HCT116 (cell line): ENCODE measurements at regions not wholly inside any gene's neighbourhood (a gene's known extent, or its start where the extent isn't known, plus 50 kb on each side); places are given as distances from the start of the nearest gene placed in this dataset.

Experiments used
- ATAC-seq: fragments of 200-7000 bp; cut with Tn5 transposase; 2 replicates; pipeline ENCODE4 v1.9.1; 2020; ENCODE audit warnings: mild to moderate bottlenecking, moderate library complexity
- BruUV-seq: library from RNA; stranded (reverse); fragments of 400-500 nt; replicated peaks from 2 replicates; lab custom pipeline; 2021; lab: Mats Ljungman, UMichigan
- CTCF ChIA-PET: fragments of 300-600 bp; sonication (Branson Sonifier 250); formaldehyde crosslinking; loops from one replicate; lab custom pipeline; 2021; ENCODE audit warnings: antibody characterized with exemption; lab: Charles Lee
- POLR2A ChIA-PET: fragments of 300-600, 350-600 bp; sonication (Branson Sonifier 250); formaldehyde crosslinking; loops from one replicate; lab custom pipeline; 2021; ENCODE audit warnings: antibody characterized with exemption; lab: Charles Lee
- RAD21 ChIA-PET, 2 experiments: fragments of 300-600 bp; sonication (Branson Sonifier 250); formaldehyde crosslinking; loops; one replicate each; lab custom pipeline; 2023; ENCODE audit warnings: low total read pairs in 2 of 2; ENCODE audit not compliant: uncharacterized antibody in 2 of 2, unreplicated experiment in 2 of 2, low non-redundant PET in 1 of 2; lab: Charles Lee
- DNase-seq: peaks from one replicate; pipeline ENCODE4 v3.0.0-alpha.2; 2010; ENCODE audit warnings: low read depth, low spot score
- H2AFZ ChIP-seq: fragments of 200-600 bp; shearing (Covaris generic), sonication (generic); 2 replicates; pipeline ENCODE4 v1.6.1; 2017; ENCODE audit warnings: low read depth, mixed run types, mixed read lengths, antibody characterized with exemption, low read length; ENCODE audit not compliant: poor library complexity, severe bottlenecking
- H3K27ac ChIP-seq: 2 replicates; pipeline ENCODE4 v1.5.1; 2012; ENCODE audit warnings: low read depth, low read length
- H3K27me3 ChIP-seq: fragments of 200-600 bp; sonication (generic); 2 replicates; pipeline ENCODE4 v1.6.1; 2016; ENCODE audit warnings: mixed run types, low read length, mixed read lengths; ENCODE audit not compliant: insufficient read depth
- H3K36me3 ChIP-seq, 2 experiments: fragments of 200-500 bp in 1 of 2; fragments of 200-600 bp in 1 of 2; sonication (Bioruptor generic) in 1 of 2; sonication (generic) in 1 of 2; 2 replicates each; pipeline versions ENCODE4 v1.5.1 to v1.6.1; 2014 to 2016; ENCODE audit warnings: low read length in 2 of 2, inconsistent platforms in 1 of 2, mixed read lengths in 1 of 2, mixed run types in 1 of 2; ENCODE audit not compliant: insufficient read depth in 2 of 2, control insufficient read depth in 1 of 2
- H3K4me1 ChIP-seq, 2 experiments: fragments of 200-600 bp in 1 of 2; sonication (generic) in 1 of 2; 2 replicates each; pipeline versions ENCODE4 v1.5.1 to v1.6.1; 2012 to 2017; ENCODE audit warnings: low read length in 2 of 2, inconsistent platforms in 1 of 2, mild to moderate bottlenecking in 1 of 2, mixed read lengths in 1 of 2, mixed run types in 1 of 2, moderate library complexity in 1 of 2; ENCODE audit not compliant: insufficient read depth in 2 of 2, control insufficient read depth in 1 of 2
- H3K4me2 ChIP-seq: fragments of 200-600 bp; sonication (generic); 2 replicates; pipeline ENCODE4 v1.6.1; 2017; ENCODE audit warnings: mixed run types, low read length, mixed read lengths
- H3K4me3 ChIP-seq, 2 experiments: fragments of 200-600 bp in 1 of 2; sonication (generic) in 1 of 2; replicated peaks in 1 of 2; 2 replicates each; pipeline ENCODE4 v1.5.1; 2011 to 2016; ENCODE audit warnings: low read length in 2 of 2, control low read depth in 1 of 2, low read depth in 1 of 2, mild to moderate bottlenecking in 1 of 2, mixed read lengths in 1 of 2, mixed run types in 1 of 2
- H3K79me2 ChIP-seq: fragments of 200-600 bp; sonication (generic); 2 replicates; pipeline ENCODE4 v1.6.1; 2017; ENCODE audit warnings: mild to moderate bottlenecking, mixed run types, low read length, moderate library complexity, mixed read lengths; ENCODE audit not compliant: insufficient read depth
- H3K9ac ChIP-seq: fragments of 200-600 bp; sonication (generic); 2 replicates; pipeline ENCODE4 v1.6.1; 2016; ENCODE audit warnings: low read length, mixed read lengths
- H3K9me2 ChIP-seq: fragments of 200-600 bp; sonication (generic), shearing (Covaris generic); 2 replicates; pipeline ENCODE4 v1.6.1; 2017; ENCODE audit warnings: mixed run types, mild to moderate bottlenecking, moderate library complexity; ENCODE audit not compliant: insufficient read depth
- H3K9me3 ChIP-seq, 2 experiments: fragments of 200-500 bp in 1 of 2; fragments of 200-600 bp in 1 of 2; sonication (Bioruptor generic) in 1 of 2; sonication (generic) in 1 of 2; 2 replicates each; pipeline ENCODE4 v1.6.1; 2014 to 2017; ENCODE audit warnings: low read length in 2 of 2, mixed read lengths in 2 of 2, inconsistent platforms in 1 of 2, low read depth in 1 of 2, mild to moderate bottlenecking in 1 of 2, mixed run types in 1 of 2, moderate library complexity in 1 of 2; ENCODE audit not compliant: control insufficient read depth in 1 of 2, insufficient read depth in 1 of 2
- H4K20me1 ChIP-seq: fragments of 200-600 bp; sonication (generic), shearing (Covaris generic); 2 replicates; pipeline ENCODE4 v1.6.1; 2017; ENCODE audit warnings: mixed run types, mild to moderate bottlenecking, moderate library complexity; ENCODE audit not compliant: insufficient read depth
- CTCF ChIP-seq, 3 experiments: fragments of 200-600 bp in 1 of 3; sonication (generic) in 1 of 3; IDR thresholded peaks in 2 of 3; conservative IDR thresholded peaks in 1 of 3; 2 replicates each; pipeline ENCODE4 v1.5.1; 2012 to 2017; ENCODE audit warnings: low read depth in 2 of 3, low read length in 2 of 3, antibody characterized with exemption in 1 of 3, borderline replicate concordance in 1 of 3, control low read depth in 1 of 3, mild to moderate bottlenecking in 1 of 3, mixed read lengths in 1 of 3, mixed run types in 1 of 3, moderate library complexity in 1 of 3; ENCODE audit not compliant: insufficient read depth in 1 of 3
- JUND ChIP-seq: IDR thresholded peaks from 2 replicates; pipeline ENCODE4 v1.6.1; 2012
- REST ChIP-seq: IDR thresholded peaks from 2 replicates; pipeline ENCODE4 v1.6.1; 2012; ENCODE audit warnings: low read depth
- SRF ChIP-seq: IDR thresholded peaks from 2 replicates; pipeline ENCODE4 v1.6.1; 2012; ENCODE audit warnings: low read depth
- intact Hi-C: fragments of 100-400 bp; cut with micrococcal nuclease; formaldehyde crosslinking; loops from 2 replicates; pipeline ENCODE4 v1.10.0; 2022

GRCh38 chr6:121677571-121677970, 242.1 kb downstream of the GJA1 start:
- no peaks in the 10 kb centered on the region for H4K20me1 ChIP-seq

More at GRCh38 chr6:121677571-121677970, 242.1 kb downstream of the GJA1 start:
- Histone ChIP-seq H3K36me3 (no peaks in the 10 kb centered on the region), H3K4me1 (no peaks in the 10 kb centered on the region), H3K27me3 (no peaks in the 10 kb centered on the region), H3K9me3 (no peaks in the 10 kb centered on the region), H2AFZ (no peak overlapping the region), H3K9ac (no peak overlapping the region), H3K79me2 (no peaks in the 10 kb centered on the region), H3K4me2 (no peak overlapping the region), H3K9me2 (no peaks in the 10 kb centered on the region), H3K27ac (no peak overlapping the region), H3K4me3 (no peak overlapping the region)
- ChIA-PET RAD21 (no interaction called here), POLR2A (no interaction called here), CTCF (no interaction called here)
- intact Hi-C loops, result no loop called here
- ATAC-seq (no peak), DNase-seq (no peak)
- no TSS peak for BruUV-seq
- TF ChIP-seq JUND (no peak), REST (no peak), SRF (no peak), CTCF (IDR thresholded peaks at IDR 0.05 in 2 of 3, conservative IDR thresholded peaks at IDR 0.05 in 1 of 3; ENCODE audit: borderline replicate concordance in 1 of 3, insufficient read depth in 1 of 3, low read depth in 2 of 3, low read length in 2 of 3) (no peak)
